SK-N-SH (cell line): ENCODE measurements at regions not wholly inside any gene's neighbourhood (a gene's known extent, or its start where the extent isn't known, plus 50 kb on each side); places are given as distances from the start of the nearest gene placed in this dataset.

Experiments
- CTCF ChIA-PET: fragments of 300-600, 350-600 bp; formaldehyde crosslinking; extraction: SDS; loops from one replicate; lab custom pipeline; 2021; lab: Yijun Ruan, JAX
- POLR2A ChIA-PET: fragments of 350-600 bp; sonication (Branson Sonifier 250); formaldehyde crosslinking; extraction: SDS; loops from one replicate; lab custom pipeline; 2020; ENCODE audit warnings: antibody characterized with exemption, inconsistent platforms; lab: Yijun Ruan, JAX
- DNase-seq: peaks from one replicate; pipeline ENCODE4 v3.0.0; 2012
- H2AFZ ChIP-seq: fragments of 200-600 bp; sonication (generic); 2 replicates; pipeline ENCODE4 v1.8.1; 2016; ENCODE audit warnings: antibody characterized with exemption, mild to moderate bottlenecking, low read depth
- H3F3A ChIP-seq: fragments of 200-600 bp; sonication (generic); replicated peaks from 2 replicates; pipeline ENCODE3; 2016; ENCODE audit warnings: antibody characterized with exemption, mild to moderate bottlenecking; ENCODE audit not compliant: insufficient read depth
- H3K27ac ChIP-seq, 2 experiments: fragments of 200-500 bp in 1 of 2; fragments of 200-600 bp in 1 of 2; sonication (Bioruptor generic) in 1 of 2; sonication (generic), shearing (Covaris generic) in 1 of 2; 2 replicates each; pipeline versions ENCODE4 v1.5.1 to v1.6.1; 2014 to 2016; ENCODE audit warnings: low read depth in 2 of 2, inconsistent platforms in 1 of 2, low read length in 1 of 2, mild to moderate bottlenecking in 1 of 2, mixed read lengths in 1 of 2
- H3K27me3 ChIP-seq: fragments of 200-600 bp; sonication (generic), shearing (Covaris generic); 2 replicates; pipeline ENCODE4 v1.6.1; 2016; ENCODE audit warnings: mixed run types; ENCODE audit not compliant: insufficient read depth
- H3K36me3 ChIP-seq, 2 experiments: fragments of 200-500 bp in 1 of 2; fragments of 200-600 bp in 1 of 2; sonication (Bioruptor generic) in 1 of 2; sonication (generic) in 1 of 2; replicated peaks in 1 of 2; 2 replicates each; pipeline versions ENCODE3 to v1.5.1; 2014 to 2016; ENCODE audit warnings: low read length in 1 of 2, mild to moderate bottlenecking in 1 of 2; ENCODE audit not compliant: insufficient read depth in 2 of 2, control insufficient read depth in 1 of 2
- H3K4me1 ChIP-seq, 2 experiments: fragments of 200-500 bp in 1 of 2; fragments of 200-600 bp in 1 of 2; sonication (Bioruptor generic) in 1 of 2; sonication (generic), shearing (Covaris generic) in 1 of 2; 2 replicates each; pipeline versions ENCODE4 v1.5.1 to v1.6.1; 2014 to 2016; ENCODE audit warnings: low read depth in 1 of 2, low read length in 1 of 2, mixed run types in 1 of 2; ENCODE audit not compliant: insufficient read depth in 2 of 2, control insufficient read depth in 1 of 2
- H3K4me2 ChIP-seq: fragments of 200-600 bp; sonication (generic), shearing (Covaris generic); 2 replicates; pipeline ENCODE4 v1.6.1; 2017; ENCODE audit warnings: mixed run types
- H3K4me3 ChIP-seq, 2 experiments: fragments of 200-500 bp in 1 of 2; fragments of 200-600 bp in 1 of 2; sonication (Bioruptor generic) in 1 of 2; sonication (generic), shearing (Covaris generic) in 1 of 2; 2 replicates each; pipeline versions ENCODE4 v1.5.1 to v1.8.1; 2014 to 2016; ENCODE audit warnings: low read depth in 2 of 2, inconsistent platforms in 1 of 2, low read length in 1 of 2, mild to moderate bottlenecking in 1 of 2, mixed read lengths in 1 of 2, moderate library complexity in 1 of 2
- H3K79me2 ChIP-seq: fragments of 200-600 bp; sonication (generic); 2 replicates; pipeline ENCODE4 v1.8.1; 2017; ENCODE audit warnings: mild to moderate bottlenecking; ENCODE audit not compliant: insufficient read depth
- H3K9ac ChIP-seq: fragments of 200-600 bp; sonication (generic); 2 replicates; pipeline ENCODE4 v1.6.1; 2017; ENCODE audit warnings: mixed run types
- H3K9me2 ChIP-seq: fragments of 200-600 bp; sonication (generic); 2 replicates; pipeline ENCODE4 v1.6.1; 2017; ENCODE audit warnings: mixed run types
- H3K9me3 ChIP-seq: fragments of 200-600 bp; sonication (generic); 2 replicates; pipeline ENCODE4 v1.6.1; 2017; ENCODE audit warnings: mixed run types, mild to moderate bottlenecking, moderate library complexity
- H4K20me1 ChIP-seq: fragments of 200-600 bp; sonication (generic); 2 replicates; pipeline ENCODE4 v1.6.1; 2017; ENCODE audit warnings: mild to moderate bottlenecking, mixed run types; ENCODE audit not compliant: insufficient read depth
- EP300 ChIP-seq, 2 experiments: IDR thresholded peaks; 2 replicates each; pipeline versions ENCODE4 v1.4.0 to v1.6.1; 2012; ENCODE audit warnings: borderline replicate concordance in 1 of 2, low read depth in 1 of 2, low read length in 1 of 2
- FOSL2 ChIP-seq: IDR thresholded peaks from 2 replicates; pipeline ENCODE4 v1.4.0; 2012; ENCODE audit warnings: low read depth, mild to moderate bottlenecking, moderate library complexity, borderline replicate concordance
- JUND ChIP-seq: IDR thresholded peaks from 2 replicates; pipeline ENCODE4 v1.4.0; 2012
- MXI1 ChIP-seq: IDR thresholded peaks from 2 replicates; pipeline ENCODE4 v1.6.1; 2012; ENCODE audit warnings: mild to moderate bottlenecking, low read depth, low read length, improper control_type of control experiment
- POLR2AphosphoS5 ChIP-seq: IDR thresholded peaks from 2 replicates; pipeline ENCODE4 v1.6.1; 2012; ENCODE audit warnings: low read depth, low read length
- RFX5 ChIP-seq: IDR thresholded peaks from 2 replicates; pipeline ENCODE4 v1.6.1; 2012; ENCODE audit warnings: mild to moderate bottlenecking, improper control_type of control experiment, low read length
- SIN3A ChIP-seq: IDR thresholded peaks from 2 replicates; pipeline ENCODE4 v1.6.1; 2012; ENCODE audit warnings: low read depth, mild to moderate bottlenecking, low read length, moderate library complexity, borderline replicate concordance
- TAF1 ChIP-seq: IDR thresholded peaks from 2 replicates; pipeline ENCODE4 v1.6.1; 2012; ENCODE audit warnings: low read depth, mild to moderate bottlenecking, low read length, moderate library complexity, borderline replicate concordance
- TCF12 ChIP-seq: IDR thresholded peaks from 2 replicates; pipeline ENCODE4 v1.4.0; 2012
- TEAD4 ChIP-seq: IDR thresholded peaks from 2 replicates; pipeline ENCODE4 v1.4.0; 2012; ENCODE audit warnings: mild to moderate bottlenecking, borderline replicate concordance; ENCODE audit not compliant: insufficient read depth
- YY1 ChIP-seq: IDR thresholded peaks from 2 replicates; pipeline ENCODE4 v1.4.0; 2012; ENCODE audit warnings: low read depth, mild to moderate bottlenecking
- WGBS: methylation state at CpG from one replicate; pipeline ENCODE4 v1.1.6; 2017; ENCODE audit warnings: low lambda C conversion rate; 5-methylcytosine and 5-hydroxymethylcytosine counted together
- TF ChIP-seq, protein P1 (sequence below): fragments of 150-350 bp; IDR thresholded peaks from 2 replicates; pipeline ENCODE4 v1.6.1; 2017; ENCODE audit warnings: antibody characterized with exemption, low read length, low read depth, borderline replicate concordance
- TF ChIP-seq, protein P2 (sequence below): IDR thresholded peaks from 2 replicates; pipeline ENCODE4; 2012
- TF ChIP-seq, protein P3 (sequence below): IDR thresholded peaks from 2 replicates; pipeline ENCODE4 v1.6.1; 2012; ENCODE audit warnings: mild to moderate bottlenecking, low read depth, low read length, moderate library complexity

DNA sequence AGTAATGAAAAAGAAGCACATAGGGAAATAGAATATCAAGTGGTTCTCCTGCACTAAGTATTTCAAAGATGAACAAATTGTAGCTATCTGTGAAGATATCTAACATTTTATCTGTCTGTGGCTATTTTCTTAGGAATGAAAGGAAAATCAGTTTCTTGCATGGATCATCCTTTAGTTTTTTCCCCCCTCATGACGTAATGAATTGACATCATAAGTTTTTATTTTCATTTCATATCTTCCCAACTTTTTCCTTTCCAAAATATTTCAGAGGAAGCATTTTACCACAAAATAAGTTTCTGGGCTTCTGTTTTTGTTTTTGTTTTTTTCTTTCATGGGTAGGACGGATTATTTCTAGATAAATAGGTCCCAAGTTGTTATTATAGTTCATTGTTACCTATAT lies 996.6 kb downstream of the TMEM121 start:
- Histone ChIP-seq H3K36me3 (no peaks in the 10 kb centered on the region), H3K4me2 (no peak overlapping the region)
- 32% methylated on average over 2 of the region's 2 CpGs for WGBS

More for the DNA sequence above, 996.6 kb downstream of the TMEM121 start:
- no peak overlapping the region for H3K27ac ChIP-seq
- DNase-seq = no peak
- no peaks in the 10 kb centered on the region for H4K20me1 ChIP-seq
- TF ChIP-seq, protein P1, sequence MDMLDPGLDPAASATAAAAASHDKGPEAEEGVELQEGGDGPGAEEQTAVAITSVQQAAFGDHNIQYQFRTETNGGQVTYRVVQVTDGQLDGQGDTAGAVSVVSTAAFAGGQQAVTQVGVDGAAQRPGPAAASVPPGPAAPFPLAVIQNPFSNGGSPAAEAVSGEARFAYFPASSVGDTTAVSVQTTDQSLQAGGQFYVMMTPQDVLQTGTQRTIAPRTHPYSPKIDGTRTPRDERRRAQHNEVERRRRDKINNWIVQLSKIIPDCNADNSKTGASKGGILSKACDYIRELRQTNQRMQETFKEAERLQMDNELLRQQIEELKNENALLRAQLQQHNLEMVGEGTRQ = no peak
- no peak for TF ChIP-seq TEAD4
- TF ChIP-seq MXI1 = no peak
- no peak for TF ChIP-seq FOSL2
- TF ChIP-seq TAF1 = no peak
- TF ChIP-seq JUND = no peak
- no peak for TF ChIP-seq YY1
- TF ChIP-seq RFX5 = no peak
- no peak for TF ChIP-seq EP300 (IDR thresholded peaks at IDR 0.05; ENCODE audit: borderline replicate concordance in 1 of 2, low read depth in 1 of 2, low read length in 1 of 2)
- TF ChIP-seq, protein P2, sequence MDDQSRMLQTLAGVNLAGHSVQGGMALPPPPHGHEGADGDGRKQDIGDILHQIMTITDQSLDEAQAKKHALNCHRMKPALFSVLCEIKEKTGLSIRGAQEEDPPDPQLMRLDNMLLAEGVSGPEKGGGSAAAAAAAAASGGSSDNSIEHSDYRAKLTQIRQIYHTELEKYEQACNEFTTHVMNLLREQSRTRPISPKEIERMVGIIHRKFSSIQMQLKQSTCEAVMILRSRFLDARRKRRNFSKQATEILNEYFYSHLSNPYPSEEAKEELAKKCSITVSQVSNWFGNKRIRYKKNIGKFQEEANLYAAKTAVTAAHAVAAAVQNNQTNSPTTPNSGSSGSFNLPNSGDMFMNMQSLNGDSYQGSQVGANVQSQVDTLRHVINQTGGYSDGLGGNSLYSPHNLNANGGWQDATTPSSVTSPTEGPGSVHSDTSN = no peak
- no peak for TF ChIP-seq TCF12
- no peak for TF ChIP-seq POLR2AphosphoS5
- TF ChIP-seq, protein P3, sequence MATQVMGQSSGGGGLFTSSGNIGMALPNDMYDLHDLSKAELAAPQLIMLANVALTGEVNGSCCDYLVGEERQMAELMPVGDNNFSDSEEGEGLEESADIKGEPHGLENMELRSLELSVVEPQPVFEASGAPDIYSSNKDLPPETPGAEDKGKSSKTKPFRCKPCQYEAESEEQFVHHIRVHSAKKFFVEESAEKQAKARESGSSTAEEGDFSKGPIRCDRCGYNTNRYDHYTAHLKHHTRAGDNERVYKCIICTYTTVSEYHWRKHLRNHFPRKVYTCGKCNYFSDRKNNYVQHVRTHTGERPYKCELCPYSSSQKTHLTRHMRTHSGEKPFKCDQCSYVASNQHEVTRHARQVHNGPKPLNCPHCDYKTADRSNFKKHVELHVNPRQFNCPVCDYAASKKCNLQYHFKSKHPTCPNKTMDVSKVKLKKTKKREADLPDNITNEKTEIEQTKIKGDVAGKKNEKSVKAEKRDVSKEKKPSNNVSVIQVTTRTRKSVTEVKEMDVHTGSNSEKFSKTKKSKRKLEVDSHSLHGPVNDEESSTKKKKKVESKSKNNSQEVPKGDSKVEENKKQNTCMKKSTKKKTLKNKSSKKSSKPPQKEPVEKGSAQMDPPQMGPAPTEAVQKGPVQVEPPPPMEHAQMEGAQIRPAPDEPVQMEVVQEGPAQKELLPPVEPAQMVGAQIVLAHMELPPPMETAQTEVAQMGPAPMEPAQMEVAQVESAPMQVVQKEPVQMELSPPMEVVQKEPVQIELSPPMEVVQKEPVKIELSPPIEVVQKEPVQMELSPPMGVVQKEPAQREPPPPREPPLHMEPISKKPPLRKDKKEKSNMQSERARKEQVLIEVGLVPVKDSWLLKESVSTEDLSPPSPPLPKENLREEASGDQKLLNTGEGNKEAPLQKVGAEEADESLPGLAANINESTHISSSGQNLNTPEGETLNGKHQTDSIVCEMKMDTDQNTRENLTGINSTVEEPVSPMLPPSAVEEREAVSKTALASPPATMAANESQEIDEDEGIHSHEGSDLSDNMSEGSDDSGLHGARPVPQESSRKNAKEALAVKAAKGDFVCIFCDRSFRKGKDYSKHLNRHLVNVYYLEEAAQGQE = no peak
- TF ChIP-seq SIN3A = no peak
- TF ChIP-seq, all 33 proteins: peak for 0
- Histone ChIP-seq H2AFZ (no peak overlapping the region), H3K4me3 (no peak overlapping the region), H3K9me3 (no peaks in the 10 kb centered on the region), H3K4me1 (no peaks in the 10 kb centered on the region; a peak in 1 of 4 replicates), H3K79me2 (no peaks in the 10 kb centered on the region), H3F3A (no peaks in the 10 kb centered on the region), H3K9me2 (peaks cover 4% of the 10 kb centered on the region; the same call in 1 of the 2 replicates), H3K27me3 (no peaks in the 10 kb centered on the region), H3K9ac (no peak overlapping the region)
- POLR2A ChIA-PET = no interaction called here
- CTCF ChIA-PET = interaction anchor here (0.9 to 1.5 kb wide), 3 partner anchors 13 to 35 kb away, joined by 3 read pairs; no protein-coding TSS in a partner anchor
